ENCODE measurements at regions not wholly inside any gene's neighbourhood (a gene's known extent, or its start where the extent isn't known, plus 50 kb on each side); places are given as distances from the start of the nearest gene placed in this dataset.

DNA sequence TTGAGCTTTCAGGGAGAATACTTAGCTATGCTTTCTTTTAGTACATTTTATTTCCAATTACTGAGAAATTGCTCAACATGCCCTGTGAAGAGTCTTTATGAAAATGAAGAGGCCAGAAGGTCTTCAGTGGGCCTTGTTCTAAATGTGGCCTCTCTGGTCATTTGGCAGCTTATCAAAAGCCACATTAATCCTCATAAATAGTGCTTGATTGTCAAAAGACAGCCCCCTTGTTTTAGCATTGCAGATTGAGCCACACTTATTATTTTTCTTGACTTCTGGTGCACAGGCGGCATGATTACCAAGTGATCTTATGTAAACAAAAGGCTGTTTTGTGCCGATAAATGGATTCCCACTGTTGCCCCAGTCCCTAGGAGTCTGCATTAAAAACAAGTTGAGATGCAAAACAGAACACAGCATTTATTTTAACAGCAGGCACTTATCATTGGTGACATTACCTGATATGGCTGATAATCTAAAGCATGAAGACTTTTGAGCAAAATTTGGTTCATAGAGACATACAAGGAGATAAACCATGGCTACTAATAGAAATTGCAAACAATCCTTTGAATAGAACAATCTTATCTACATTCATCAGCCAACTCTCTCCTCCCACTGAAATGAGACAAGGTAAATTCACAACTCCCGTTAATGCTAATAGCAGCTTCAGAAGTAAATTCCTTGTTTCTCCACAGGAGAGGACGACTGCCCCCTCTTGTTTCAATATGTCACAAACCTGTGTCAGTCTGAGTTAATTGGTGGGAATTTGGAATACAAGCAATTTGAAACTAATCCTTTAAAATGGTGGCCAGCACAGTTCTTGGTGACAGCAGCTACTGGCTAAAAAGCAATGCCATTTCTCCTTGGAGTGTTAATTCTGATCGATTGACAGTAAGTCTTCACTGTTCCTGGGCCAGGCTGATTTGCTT is 194.3 kb downstream of the NSUN3 start:
- no peak for DNase-seq
- in situ Hi-C loops (cut with MboI; ENCODE audit: low pct_unique_long_range_greater_than_20kb, low sequenced_read_pairs) = no loop called here

- in situ Hi-C loops (cut with MboI; ENCODE audit: low pct_unique_long_range_greater_than_20kb, low sequenced_read_pairs) = no loop called here
- DNase-seq = no peak
These were observed 196.0 kb downstream of the NSUN3 start for GRCh38 chr3:94258851-94259250.

GRCh38 chr3:94259291-94259690 is 196.4 kb downstream of the NSUN3 start:
- in situ Hi-C loops (cut with MboI; ENCODE audit: low pct_unique_long_range_greater_than_20kb, low sequenced_read_pairs) = no loop called here
- no peak for DNase-seq

- no peak for DNase-seq
- in situ Hi-C loops (cut with MboI; ENCODE audit: low pct_unique_long_range_greater_than_20kb, low sequenced_read_pairs) = no loop called here
These were observed 206.9 kb downstream of the NSUN3 start for GRCh38 chr3:94269763-94270162.

DNA sequence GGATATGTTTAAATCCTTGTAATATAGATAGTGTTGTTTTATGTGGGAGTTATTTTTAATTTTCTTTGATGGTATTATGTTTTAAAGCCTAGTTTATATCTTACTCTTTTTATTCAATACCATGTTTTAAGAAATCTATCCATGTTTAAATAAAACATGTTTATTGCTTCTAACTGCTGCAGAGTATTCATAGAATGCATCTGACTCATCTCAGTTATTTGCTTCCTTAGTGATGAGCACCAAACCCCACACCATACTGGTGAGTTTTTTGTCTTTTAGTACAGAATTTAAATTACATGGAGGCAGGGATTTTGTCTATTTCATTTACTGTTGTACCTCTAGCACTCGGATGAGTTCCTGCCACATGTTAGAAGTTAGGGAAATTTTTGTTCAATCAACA is 209.2 kb downstream of the NSUN3 start:
- DNase-seq = no peak
- in situ Hi-C loops (cut with MboI; ENCODE audit: low pct_unique_long_range_greater_than_20kb, low sequenced_read_pairs) = no loop called here

GRCh38 chr3:94280958-94281357 is 218.1 kb downstream of the NSUN3 start:
- no peak for DNase-seq
- in situ Hi-C loops (cut with MboI; ENCODE audit: low pct_unique_long_range_greater_than_20kb, low sequenced_read_pairs) = no loop called here

DNA sequence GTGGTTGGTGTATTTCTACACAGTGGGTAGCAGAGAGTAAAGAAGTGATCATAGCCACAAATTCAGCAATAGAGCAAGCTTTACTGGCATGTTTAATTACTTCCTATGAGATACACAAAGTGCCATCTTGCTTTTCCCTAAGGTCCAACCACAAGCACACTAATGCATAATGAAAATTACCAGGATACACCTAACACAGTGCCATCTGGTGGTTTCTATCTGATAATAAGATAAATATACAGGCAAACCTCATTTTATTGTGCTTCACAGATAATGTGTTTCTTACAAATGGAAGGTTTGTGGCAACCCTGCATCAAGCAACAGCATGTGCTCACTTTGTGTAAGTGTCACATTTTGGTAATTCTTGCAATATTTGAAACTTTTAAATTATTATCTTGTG is 223.0 kb downstream of the NSUN3 start:
- peak; percentile 12 for DNase-seq

DNA sequence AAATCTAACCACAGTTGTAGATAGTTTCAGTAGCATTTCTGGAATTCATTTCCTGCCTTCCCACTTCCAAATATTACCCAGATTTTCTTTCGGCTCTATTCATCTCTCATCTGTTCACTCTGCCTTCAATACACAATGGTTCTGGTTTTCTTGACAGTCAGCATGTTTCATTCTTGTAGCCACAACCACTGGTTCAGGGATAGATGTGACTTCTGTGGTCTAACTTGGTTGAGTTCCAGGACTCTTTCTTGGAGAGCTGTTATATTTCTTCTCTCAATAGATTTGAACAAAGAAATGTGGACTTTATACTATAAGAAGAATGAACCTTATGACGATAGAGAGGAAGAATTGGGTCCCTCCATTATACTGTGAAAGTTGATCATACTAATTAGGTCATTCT is 228.8 kb downstream of the NSUN3 start:
- in situ Hi-C loops (cut with MboI; ENCODE audit: low pct_unique_long_range_greater_than_20kb, low sequenced_read_pairs) = no loop called here
- DNase-seq = no peak

More for the DNA sequence above, 223.0 kb downstream of the NSUN3 start:
- in situ Hi-C loops (cut with MboI; ENCODE audit: low pct_unique_long_range_greater_than_20kb, low sequenced_read_pairs) = no loop called here

DNA sequence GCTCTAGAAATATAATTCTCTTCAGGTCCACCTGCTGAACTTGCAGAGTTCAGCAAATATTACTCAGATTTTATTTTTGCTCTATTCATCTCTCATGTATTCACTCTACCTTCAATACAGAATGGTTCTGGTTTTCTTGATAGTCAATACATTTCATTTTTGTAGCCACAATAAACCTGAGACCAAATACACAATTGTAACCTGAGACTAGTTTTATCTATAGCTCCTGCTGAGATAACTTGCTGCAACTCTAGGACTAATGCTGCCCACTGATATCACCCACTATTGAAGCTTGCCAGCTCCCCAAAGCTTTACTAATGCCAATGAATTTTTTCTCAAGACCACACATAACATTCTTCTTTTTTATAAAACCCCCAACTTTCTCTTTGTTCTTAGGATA is 229.3 kb downstream of the NSUN3 start:
- in situ Hi-C loops (cut with MboI; ENCODE audit: low pct_unique_long_range_greater_than_20kb, low sequenced_read_pairs) = no loop called here
- no peak for DNase-seq

- no peak for DNase-seq
- in situ Hi-C loops (cut with MboI; ENCODE audit: low pct_unique_long_range_greater_than_20kb, low sequenced_read_pairs) = no loop called here
These were observed 230.9 kb downstream of the NSUN3 start for GRCh38 chr3:94293793-94294195.

GRCh38 chr3:94294806-94295205 is 231.9 kb downstream of the NSUN3 start:
- DNase-seq = no peak
- in situ Hi-C loops (cut with MboI; ENCODE audit: low pct_unique_long_range_greater_than_20kb, low sequenced_read_pairs) = no loop called here

GRCh38 chr3:94299716-94300115 is 236.9 kb downstream of the NSUN3 start:
- in situ Hi-C loops (cut with MboI; ENCODE audit: low pct_unique_long_range_greater_than_20kb, low sequenced_read_pairs) = no loop called here
- DNase-seq = no peak

DNA sequence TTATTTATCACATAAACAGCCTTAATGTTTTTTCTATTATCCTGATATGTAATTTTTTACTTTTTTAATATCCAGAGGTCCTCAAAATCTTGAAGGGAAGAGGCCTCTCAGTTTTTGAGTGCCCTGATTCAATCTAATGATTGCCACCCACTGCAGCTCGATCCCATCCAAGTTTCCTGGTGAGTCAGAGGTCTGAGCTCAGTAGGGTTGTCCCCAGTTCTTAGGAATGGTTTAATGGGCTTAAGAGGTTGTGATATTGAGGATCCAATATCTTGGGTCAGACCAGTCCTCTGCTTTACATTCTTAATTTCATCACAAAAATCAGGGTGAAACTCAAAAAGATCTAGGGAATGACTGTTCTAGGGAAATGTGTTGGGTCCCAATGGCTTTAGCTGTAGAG is 238.5 kb downstream of the NSUN3 start:
- in situ Hi-C loops (cut with MboI; ENCODE audit: low pct_unique_long_range_greater_than_20kb, low sequenced_read_pairs) = no loop called here
- DNase-seq = no peak

- in situ Hi-C loops (cut with MboI; ENCODE audit: low pct_unique_long_range_greater_than_20kb, low sequenced_read_pairs) = no loop called here
- no peak for DNase-seq
These were observed 240.4 kb downstream of the NSUN3 start for GRCh38 chr3:94303266-94303665.

DNA sequence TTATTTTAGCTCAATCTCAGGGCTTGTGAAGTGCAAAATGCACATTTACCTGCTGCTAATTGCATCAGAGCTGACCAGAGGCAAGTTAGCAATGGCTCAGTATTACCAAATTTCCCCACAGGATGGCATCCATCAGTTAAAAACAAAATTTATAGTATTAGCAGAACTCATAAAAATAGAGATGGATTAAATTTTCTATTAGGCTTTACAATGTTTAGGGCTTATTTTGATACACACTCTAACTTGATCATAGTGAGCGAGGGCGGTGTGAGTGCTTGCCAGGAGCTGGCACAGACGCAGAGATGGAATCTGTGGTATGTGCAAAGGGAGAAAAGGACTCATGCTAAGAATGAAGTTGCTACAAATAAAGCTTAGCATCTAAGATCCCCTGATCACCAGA is 241.0 kb downstream of the NSUN3 start:
- no peak for DNase-seq
- in situ Hi-C loops (cut with MboI; ENCODE audit: low pct_unique_long_range_greater_than_20kb, low sequenced_read_pairs) = no loop called here

DNA sequence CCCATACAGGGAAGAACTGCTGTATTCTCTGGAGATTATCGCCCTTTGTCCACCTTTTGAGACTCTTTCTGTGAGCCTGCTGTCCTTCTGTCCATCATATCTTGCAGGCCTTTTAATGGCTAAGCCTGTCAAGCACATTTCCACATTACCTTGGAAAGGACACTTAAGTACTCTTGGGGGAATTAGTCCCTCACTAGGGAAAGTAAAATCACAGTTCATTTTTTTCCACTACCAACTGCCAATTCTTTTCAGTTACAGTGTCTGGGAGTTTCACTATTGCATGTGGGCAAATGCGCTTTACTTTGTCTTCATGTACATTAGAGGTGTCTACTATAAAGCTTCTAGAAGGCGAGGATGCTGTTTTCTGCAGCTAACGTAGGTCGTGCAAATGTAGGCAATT is 242.1 kb downstream of the NSUN3 start:
- in situ Hi-C loops (cut with MboI; ENCODE audit: low pct_unique_long_range_greater_than_20kb, low sequenced_read_pairs) = no loop called here
- no peak for DNase-seq

DNA sequence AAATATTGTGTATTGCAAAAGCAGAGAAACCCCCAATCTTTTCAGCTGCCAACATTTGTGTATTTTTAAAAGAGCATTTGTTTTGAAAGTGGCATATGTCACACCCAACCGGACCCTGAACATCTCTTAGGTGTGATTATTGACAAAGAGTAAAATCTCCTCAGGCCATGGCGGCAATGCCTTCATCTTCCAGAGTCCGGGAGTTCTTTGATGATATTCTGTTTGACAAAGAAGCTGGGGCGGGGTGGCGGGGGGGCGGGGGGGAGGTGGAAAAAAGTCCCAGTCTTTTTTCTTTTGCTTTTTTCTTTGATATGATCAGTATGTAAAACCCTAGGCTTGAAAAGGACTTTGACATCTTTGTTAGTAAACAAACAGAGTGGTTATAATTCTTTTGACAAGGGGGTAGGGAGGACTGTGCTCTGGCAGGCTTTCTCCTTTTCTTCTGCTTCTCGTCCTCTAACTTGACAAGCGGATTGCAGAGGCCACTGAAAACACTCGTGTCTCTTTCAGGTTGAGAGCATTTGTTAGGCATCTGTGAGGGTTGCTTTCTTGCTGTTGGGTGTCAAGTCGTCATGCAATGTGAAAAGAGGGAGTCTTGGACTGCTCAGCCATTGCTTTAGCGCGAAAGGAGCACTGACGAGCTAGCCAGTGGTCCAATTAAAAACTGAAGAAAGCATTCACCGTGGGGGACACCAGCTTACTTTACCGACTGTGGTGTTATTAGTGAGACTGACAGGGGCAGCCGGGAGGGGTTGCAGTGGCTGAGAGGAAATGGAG is 243.2 kb downstream of the NSUN3 start:
- DNase-seq = no peak
- in situ Hi-C loops (cut with MboI; ENCODE audit: low pct_unique_long_range_greater_than_20kb, low sequenced_read_pairs) = no loop called here

GRCh38 chr3:94307588-94307987 is 244.7 kb downstream of the NSUN3 start:
- in situ Hi-C loops (cut with MboI; ENCODE audit: low pct_unique_long_range_greater_than_20kb, low sequenced_read_pairs) = no loop called here
- DNase-seq = no peak

- DNase-seq = no peak
- in situ Hi-C loops (cut with MboI; ENCODE audit: low pct_unique_long_range_greater_than_20kb, low sequenced_read_pairs) = no loop called here
These were observed 245.9 kb downstream of the NSUN3 start for GRCh38 chr3:94308767-94309166.

DNA sequence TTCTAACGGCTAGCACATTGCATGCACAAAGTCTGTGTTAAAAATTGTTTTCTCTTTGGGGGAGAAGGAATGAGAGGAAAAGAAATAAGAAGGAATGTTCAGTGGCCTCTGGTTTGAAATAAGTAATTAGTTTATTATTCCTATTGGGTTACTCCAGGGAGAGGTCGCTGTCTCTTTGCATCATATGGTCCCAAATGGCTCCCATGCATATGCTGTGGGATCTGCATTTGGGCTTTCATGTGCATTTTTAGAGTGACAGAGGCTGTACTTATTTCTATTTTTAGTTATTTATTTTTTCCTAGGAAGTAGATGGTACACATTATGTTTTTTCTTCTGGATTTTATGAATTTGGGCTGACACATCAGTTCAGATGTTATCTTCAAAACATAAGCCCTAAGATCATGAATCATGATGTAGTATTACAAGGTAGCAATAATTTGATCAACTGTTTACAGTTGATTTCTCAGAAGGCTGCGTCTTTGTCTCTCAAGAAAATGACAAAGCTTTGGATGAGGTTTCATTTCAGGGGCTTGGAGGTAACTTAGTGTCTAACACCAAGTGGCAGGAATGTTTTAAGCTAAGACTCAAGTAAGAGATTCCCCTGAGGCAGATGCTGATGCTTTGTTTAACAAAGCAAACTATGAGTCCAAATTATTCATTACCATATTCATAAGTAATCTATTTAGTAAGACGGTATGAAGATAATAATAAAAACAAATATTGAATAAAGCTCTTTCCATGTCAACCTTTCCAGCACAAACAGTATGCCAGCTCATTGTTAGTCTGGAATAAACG is 247.7 kb downstream of the NSUN3 start:
- in situ Hi-C loops (cut with MboI; ENCODE audit: low pct_unique_long_range_greater_than_20kb, low sequenced_read_pairs) = no loop called here
- no peak for DNase-seq
